ENCODE measurements at regions not wholly inside any gene's neighbourhood (a gene's known extent, or its start where the extent isn't known, plus 50 kb on each side); places are given as distances from the start of the nearest gene placed in this dataset.

DNA sequence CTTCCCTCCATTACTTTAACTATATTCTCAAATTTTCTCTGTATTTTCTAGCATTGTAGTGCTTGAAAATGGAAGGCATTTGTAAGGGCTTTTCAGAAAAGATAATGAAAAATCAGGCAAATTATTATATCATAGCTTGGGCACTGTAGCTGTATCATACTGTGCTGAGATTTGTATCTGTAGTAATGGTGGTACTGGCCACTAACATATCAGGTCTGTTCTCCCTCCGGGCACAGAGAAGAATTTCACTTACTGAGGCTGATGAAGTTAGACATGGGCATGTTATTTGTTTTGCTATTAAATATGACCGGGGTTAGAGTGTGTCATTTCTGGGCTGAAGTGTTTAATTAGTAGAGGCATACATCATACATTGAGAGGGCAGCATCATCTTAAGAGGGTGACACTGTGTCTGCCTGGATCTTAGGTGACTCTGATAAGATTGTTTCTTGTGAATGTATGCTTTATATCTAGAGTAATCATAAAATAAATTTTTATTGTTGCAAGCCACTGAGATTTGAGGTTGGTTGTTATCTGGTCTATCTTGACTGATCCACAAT, 1395.9 kb downstream of the EPHA7 start:
- TF ChIP-seq, protein P1, sequence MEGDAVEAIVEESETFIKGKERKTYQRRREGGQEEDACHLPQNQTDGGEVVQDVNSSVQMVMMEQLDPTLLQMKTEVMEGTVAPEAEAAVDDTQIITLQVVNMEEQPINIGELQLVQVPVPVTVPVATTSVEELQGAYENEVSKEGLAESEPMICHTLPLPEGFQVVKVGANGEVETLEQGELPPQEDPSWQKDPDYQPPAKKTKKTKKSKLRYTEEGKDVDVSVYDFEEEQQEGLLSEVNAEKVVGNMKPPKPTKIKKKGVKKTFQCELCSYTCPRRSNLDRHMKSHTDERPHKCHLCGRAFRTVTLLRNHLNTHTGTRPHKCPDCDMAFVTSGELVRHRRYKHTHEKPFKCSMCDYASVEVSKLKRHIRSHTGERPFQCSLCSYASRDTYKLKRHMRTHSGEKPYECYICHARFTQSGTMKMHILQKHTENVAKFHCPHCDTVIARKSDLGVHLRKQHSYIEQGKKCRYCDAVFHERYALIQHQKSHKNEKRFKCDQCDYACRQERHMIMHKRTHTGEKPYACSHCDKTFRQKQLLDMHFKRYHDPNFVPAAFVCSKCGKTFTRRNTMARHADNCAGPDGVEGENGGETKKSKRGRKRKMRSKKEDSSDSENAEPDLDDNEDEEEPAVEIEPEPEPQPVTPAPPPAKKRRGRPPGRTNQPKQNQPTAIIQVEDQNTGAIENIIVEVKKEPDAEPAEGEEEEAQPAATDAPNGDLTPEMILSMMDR (optimal IDR thresholded peaks at IDR 0.05 in 1 of 3, IDR thresholded peaks at IDR 0.05 in 1 of 3, conservative IDR thresholded peaks at IDR 0.05 in 1 of 3; ENCODE audit: extremely low read depth in 1 of 3, insufficient read depth in 2 of 3, low read length in 3 of 3), result no peak
- TF ChIP-seq EZH2 (IDR thresholded peaks at IDR 0.05; ENCODE audit: low read length), result no peak

Data from keratinocyte (primary cell).